ENCODE measurements at regions not wholly inside any gene's neighbourhood (a gene's known extent, or its start where the extent isn't known, plus 50 kb on each side); places are given as distances from the start of the nearest gene placed in this dataset.
A peak's percentile ranks its signal among the peaks of the same experiment; 100 is the strongest.
"Not testable (repeated sequence)": the region's sequence is repeated elsewhere in the genome, so short reads cannot be mapped to it uniquely, and the experiment has no call there.

DNA sequence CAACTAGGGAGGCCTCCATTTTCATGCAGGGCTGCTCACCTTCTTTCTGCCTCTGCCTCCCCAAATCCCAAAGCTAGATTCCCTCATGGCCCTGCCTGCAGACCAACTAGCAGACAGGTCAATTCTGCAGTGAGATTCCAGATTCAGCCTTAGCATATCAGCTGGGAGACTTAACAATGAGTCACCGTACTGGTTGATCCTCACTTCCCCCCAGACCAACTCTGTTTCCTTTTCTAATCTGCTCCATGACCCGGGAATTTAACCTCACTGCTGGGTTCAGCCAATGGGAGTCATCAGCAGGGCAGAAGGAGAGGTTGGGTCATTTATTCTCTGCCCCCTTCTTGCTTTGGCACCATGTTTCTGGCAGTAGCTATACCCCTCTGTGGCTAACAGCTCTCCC lies 140.6 kb upstream of the GRIK3 start:
- 0 to 67% (median 56%) methylated on average over 1 to 2 of the region's 2 CpGs; no CpG with 5 or more reads in 4 of the 10 experiments for WGBS, 10 experiments
- Histone ChIP-seq H3K27ac (no peak overlapping the region), H3K4me3 (no peak overlapping the region), H3K4me1 (replicated peaks in 1 of 2) (peaks cover 7 to 17% of the 10 kb centered on the region in 2 donors)
- ATAC-seq (replicated peaks in 6 of 8), result no peak
- in situ Hi-C loops (cut with MboI; ENCODE audit: low pct_unique_long_range_greater_than_20kb in 2 of 9, low sequenced_read_pairs in 9 of 9, unreplicated experiment in 9 of 9), result no loop called here

DNA sequence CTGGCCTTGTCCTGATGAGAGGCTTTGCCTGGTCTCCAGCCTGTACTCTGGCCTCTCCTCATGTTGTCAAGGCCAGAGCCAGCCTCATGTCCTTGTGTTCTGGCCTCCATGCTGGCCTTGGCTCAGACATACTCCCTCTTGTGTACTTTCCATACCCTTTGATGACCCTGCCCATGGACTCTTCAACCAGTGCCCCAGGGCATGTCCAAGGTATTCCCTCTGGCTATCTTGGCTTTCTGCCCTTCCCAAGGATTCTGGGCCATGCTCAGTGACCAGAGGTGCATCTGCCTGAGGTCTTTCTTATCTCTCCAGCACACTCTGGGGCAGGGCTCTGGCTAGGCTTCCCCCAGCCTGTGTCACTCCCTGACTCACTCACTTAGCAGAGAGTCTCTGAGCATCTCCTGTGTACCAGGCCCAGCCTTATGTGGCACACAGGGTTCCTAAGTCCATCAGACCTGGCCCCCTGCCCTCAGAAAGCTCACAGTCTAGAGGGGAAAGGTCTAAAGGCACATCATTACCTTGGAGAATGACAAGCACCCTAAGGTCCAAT lies 141.4 kb upstream of the GRIK3 start:
- Histone ChIP-seq H3K4me3 (no peak overlapping the region), H3K27ac (no peak overlapping the region), H3K4me1 (replicated peaks in 1 of 2) (peaks cover 7 to 17% of the 10 kb centered on the region in 2 donors)
- no peak for ATAC-seq (replicated peaks in 6 of 8)
- in situ Hi-C loops (cut with MboI; ENCODE audit: low pct_unique_long_range_greater_than_20kb in 2 of 9, low sequenced_read_pairs in 9 of 9, unreplicated experiment in 9 of 9), result no loop called here

DNA sequence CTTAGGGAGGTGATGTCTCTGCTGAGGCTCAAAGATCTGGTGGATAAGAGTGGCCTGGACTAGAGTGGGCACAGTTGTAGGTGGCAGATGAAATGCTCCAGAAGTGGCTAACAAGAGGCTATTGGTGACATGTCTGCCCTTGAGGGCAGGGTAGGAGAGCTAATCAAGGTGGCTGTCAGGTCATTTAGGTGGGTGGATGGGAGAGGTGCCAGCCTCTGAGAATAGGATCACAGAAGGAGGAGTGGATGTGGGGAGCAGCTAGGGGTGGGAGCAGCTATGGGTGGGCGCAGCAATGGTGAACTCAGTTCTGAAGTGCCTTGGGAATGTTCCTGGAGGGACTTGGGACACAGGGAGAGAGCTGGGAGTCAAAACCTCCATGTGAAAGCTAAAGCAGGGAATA lies 142.0 kb upstream of the GRIK3 start:
- ATAC-seq (replicated peaks in 6 of 8), result no peak
- peaks cover 7 to 14% of the 10 kb centered on the region in 2 donors for H3K4me1 ChIP-seq (replicated peaks in 1 of 2)
- WGBS, 10 experiments, result 60 to 100% (median 67%) methylated on average over 1 of the region's 1 CpG; no CpG with 5 or more reads in 7 of the 10 experiments
- in situ Hi-C loops (cut with MboI; ENCODE audit: low pct_unique_long_range_greater_than_20kb in 2 of 9, low sequenced_read_pairs in 9 of 9, unreplicated experiment in 9 of 9), result no loop called here
- H3K4me3 ChIP-seq, result no peak overlapping the region
- no peak overlapping the region for H3K27ac ChIP-seq

DNA sequence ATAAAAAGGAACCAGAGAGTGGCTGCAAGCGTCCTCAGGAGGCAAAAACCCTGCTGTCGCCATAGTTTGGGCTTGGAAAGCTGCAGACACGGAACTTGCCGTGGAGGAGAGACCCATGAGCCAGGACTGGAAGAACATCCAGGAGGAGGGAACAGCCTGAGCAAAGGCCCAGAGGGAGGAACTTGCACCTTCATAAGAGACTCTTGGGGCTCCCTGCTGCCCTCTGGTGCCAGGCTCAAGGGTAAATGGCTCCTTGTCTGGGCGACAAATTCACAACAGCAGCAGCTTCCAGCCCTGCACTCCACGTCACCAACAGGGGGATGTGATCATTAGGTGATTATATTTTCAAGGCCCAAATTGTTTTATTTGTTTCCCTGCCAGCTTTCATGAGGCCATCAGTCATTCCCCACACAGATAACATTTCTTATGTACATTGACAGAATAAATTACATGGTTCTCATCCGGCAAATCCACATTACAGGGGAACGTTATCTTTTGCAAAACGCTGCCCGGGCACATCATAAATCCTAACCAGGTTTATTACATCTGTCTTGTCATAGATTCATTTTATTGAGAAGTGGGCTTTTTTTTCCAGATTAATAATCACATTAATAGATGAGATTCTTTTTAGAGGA lies 143.0 kb upstream of the GRIK3 start:
- in situ Hi-C loops (cut with MboI; ENCODE audit: low pct_unique_long_range_greater_than_20kb in 2 of 9, low sequenced_read_pairs in 9 of 9, unreplicated experiment in 9 of 9), result no loop called here
- no peak overlapping the region for H3K27ac ChIP-seq
- H3K4me1 ChIP-seq (replicated peaks in 1 of 2), result peaks cover 0 to 6% of the 10 kb centered on the region in 2 donors
- peak; percentile 27 to 79 (median 61) for ATAC-seq (replicated peaks in 6 of 8)
- no peak overlapping the region for H3K4me3 ChIP-seq
- 14 to 89% (median 70%) methylated on average over 1 to 9 of the region's 10 CpGs; no CpG with 5 or more reads in 1 of the 10 experiments for WGBS, 10 experiments

DNA sequence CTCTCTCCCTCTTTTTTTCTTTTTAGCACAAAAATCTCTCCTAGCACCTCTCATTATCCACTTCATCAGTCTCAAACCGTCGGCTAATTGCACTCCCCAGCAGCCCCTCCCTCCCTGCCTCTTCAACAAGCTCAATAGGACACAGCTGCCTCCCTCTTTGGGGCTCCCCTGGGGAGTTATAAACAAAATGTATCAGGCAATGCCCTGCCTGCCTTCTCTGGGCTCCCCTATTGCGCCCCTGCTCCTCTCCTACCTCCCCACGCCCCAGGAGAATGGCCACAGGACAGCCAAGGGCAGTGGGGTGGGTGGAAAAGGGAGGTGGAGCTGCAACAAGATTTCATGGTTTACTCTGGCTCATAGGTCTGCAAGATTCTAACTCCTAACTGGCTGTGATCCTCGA lies 147.1 kb upstream of the GRIK3 start:
- ATAC-seq (replicated peaks in 6 of 8), result peak in 5 of 8 experiments; percentile 61 to 91 (median 84)
- H3K4me3 ChIP-seq, result no peak overlapping the region
- 0 to 60% (median 24%) methylated on average over 1 to 4 of the region's 5 CpGs; no CpG with 5 or more reads in 3 of the 10 experiments for WGBS, 10 experiments
- in situ Hi-C loops (cut with MboI; ENCODE audit: low pct_unique_long_range_greater_than_20kb in 2 of 9, low sequenced_read_pairs in 9 of 9, unreplicated experiment in 9 of 9), result no loop called here
- H3K27ac ChIP-seq, result peak overlapping the region in 1 of 2 donors; percentile 3
- H3K4me1 ChIP-seq (replicated peaks in 1 of 2), result peaks cover 0 to 6% of the 10 kb centered on the region in 2 donors

DNA sequence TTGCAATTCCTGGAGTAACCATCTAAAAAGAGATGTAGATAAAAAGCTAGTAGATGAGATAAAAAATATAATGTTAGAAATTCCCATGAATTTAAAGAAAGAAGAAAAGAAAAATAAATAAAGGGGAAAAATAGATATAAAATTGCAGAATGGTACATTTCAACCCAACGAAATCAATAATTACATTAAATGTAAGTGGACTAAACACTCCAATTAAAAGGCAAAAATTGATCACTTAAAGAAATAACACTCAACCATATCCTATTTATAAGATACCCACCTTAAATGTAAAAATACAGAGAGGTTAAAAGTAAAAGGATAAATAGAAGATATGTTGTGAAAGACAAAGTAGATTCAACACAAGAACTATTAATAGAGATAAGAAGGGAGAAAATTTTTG lies 150.5 kb upstream of the GRIK3 start:
- in situ Hi-C loops (cut with MboI; ENCODE audit: low pct_unique_long_range_greater_than_20kb in 2 of 9, low sequenced_read_pairs in 9 of 9, unreplicated experiment in 9 of 9), result no loop called here
- H3K4me1 ChIP-seq (replicated peaks in 1 of 2), result peaks cover 0 to 8% of the 10 kb centered on the region in 2 donors
- no peak for ATAC-seq (replicated peaks in 6 of 8)
- no peak overlapping the region for H3K27ac ChIP-seq
- H3K4me3 ChIP-seq, result no peak overlapping the region
- 0 to 65% (median 29%) methylated on average over 1 of the region's 1 CpG; no CpG with 5 or more reads in 1 of the 10 experiments for WGBS, 10 experiments

DNA sequence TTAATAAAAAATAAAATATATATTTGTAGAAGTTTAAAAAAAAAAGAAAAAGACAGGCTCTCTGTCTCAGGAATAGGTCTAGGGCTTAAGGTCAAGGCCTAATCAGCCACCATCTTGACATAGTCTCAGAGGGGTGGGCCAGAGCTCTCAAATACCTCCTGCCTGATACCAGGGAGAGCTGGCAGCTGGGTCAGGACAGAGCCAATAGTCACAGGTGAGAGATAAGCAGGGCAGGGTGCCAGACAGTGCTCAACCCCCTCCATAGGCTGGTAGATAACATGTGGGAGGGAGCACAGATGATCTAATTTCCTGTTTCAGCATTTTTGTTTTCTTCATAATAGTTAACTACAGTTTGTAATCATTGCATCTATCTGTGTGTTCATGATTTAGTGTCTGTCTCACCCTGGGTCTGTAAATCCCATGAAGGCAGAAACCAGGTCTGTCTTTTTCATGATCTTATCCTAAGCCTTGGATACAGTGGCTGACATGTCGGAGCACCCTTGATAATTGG lies 152.0 kb upstream of the GRIK3 start:
- no peak for ATAC-seq (replicated peaks in 6 of 8)
- WGBS, 10 experiments, result 0 to 100% (median 81%) methylated on average over 1 of the region's 1 CpG; no CpG with 5 or more reads in 2 of the 10 experiments

DNA sequence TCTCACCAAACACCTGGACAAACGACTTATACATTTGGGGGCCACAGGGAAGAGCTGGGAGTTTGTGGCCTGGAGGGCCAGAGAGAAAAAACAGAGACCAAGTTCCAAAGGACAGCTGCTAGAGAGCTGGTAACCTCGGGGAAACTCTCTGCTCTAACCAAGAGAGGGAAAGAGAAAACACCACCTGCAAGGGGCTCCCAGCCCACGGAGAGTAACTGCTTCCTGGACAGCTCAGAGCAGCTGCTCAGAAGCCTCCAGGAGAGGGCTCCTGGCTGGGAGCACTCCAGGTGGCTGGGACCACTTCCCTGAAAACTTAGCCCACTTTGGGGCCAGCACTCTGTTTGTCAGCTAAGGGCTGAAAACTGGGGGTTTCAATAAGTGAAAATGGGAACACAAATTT lies 154.8 kb upstream of the GRIK3 start:
- H3K4me3 ChIP-seq, result no peak overlapping the region
- in situ Hi-C loops (cut with MboI; ENCODE audit: low pct_unique_long_range_greater_than_20kb in 2 of 9, low sequenced_read_pairs in 9 of 9, unreplicated experiment in 9 of 9), result no loop called here
- peaks cover 0 to 8% of the 10 kb centered on the region in 2 donors for H3K4me1 ChIP-seq (replicated peaks in 1 of 2)
- WGBS, 10 experiments, result 0 to 63% (median 17%) methylated on average over 1 to 3 of the region's 3 CpGs; no CpG with 5 or more reads in 4 of the 10 experiments
- no peak overlapping the region for H3K27ac ChIP-seq
- ATAC-seq (replicated peaks in 6 of 8), result no peak

More for the DNA sequence above, 152.0 kb upstream of the GRIK3 start:
- no peak overlapping the region for H3K4me3 ChIP-seq
- H3K4me1 ChIP-seq (replicated peaks in 1 of 2), result peaks cover 0 to 8% of the 10 kb centered on the region in 2 donors
- in situ Hi-C loops (cut with MboI; ENCODE audit: low pct_unique_long_range_greater_than_20kb in 2 of 9, low sequenced_read_pairs in 9 of 9, unreplicated experiment in 9 of 9), result no loop called here
- H3K27ac ChIP-seq, result no peak overlapping the region

DNA sequence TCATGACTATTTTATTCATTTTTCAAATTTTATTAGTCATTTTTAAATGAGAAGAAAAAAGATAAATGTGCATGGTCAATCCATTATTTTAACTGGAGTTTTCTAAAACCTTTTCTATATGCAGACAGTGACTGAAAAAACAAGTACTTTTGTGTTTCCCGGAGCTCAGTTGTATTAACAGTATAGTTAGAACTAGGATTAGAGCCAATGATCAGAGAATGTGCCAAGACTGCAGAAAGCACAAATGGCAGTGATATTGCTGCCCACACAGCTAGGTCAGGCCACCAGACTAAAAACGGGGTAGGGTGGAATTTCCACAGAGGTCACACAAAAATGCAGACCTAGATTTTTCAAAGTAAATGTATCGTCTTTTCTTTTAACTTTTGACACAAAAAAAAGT lies 163.1 kb upstream of the GRIK3 start:
- 0 to 96% (median 74%) methylated on average over 1 to 3 of the region's 3 CpGs for WGBS, 10 experiments
- H3K4me3 ChIP-seq, result no peak overlapping the region
- H3K4me1 ChIP-seq (replicated peaks in 1 of 2), result no peaks in the 10 kb centered on the region
- no peak overlapping the region for H3K27ac ChIP-seq
- no peak for ATAC-seq (replicated peaks in 6 of 8)
- in situ Hi-C loops (cut with MboI; ENCODE audit: low pct_unique_long_range_greater_than_20kb in 2 of 9, low sequenced_read_pairs in 9 of 9, unreplicated experiment in 9 of 9), result no loop called here

DNA sequence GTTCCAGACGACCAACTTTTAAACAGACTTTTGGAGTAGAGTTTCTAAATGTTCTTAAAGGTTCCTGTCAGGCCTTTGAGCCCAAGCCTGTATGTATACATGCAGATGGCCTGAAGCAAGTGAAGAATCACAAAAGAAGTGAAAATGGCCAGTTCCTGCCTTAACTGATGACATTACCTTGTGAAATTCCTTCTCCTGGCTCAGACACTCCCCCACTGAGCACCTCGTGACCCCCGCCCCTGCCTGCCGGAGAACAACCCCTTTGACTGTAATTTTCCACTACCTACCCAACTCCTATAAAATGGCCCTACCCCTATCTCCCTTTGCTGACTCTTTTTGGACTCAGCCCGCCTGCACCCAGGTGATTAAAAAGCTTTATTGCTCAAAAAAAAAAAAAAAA lies 180.0 kb upstream of the GRIK3 start:
- H3K4me3 ChIP-seq; H3K27ac ChIP-seq; in situ Hi-C loops (cut with MboI; ENCODE audit: low pct_unique_long_range_greater_than_20kb in 2 of 9, low sequenced_read_pairs in 9 of 9, unreplicated experiment in 9 of 9); ATAC-seq (replicated peaks in 6 of 8); H3K4me1 ChIP-seq (replicated peaks in 1 of 2): not testable (repeated sequence)
- WGBS, 10 experiments, result 0 to 94% (median 58%) methylated on average over 1 to 5 of the region's 5 CpGs

DNA sequence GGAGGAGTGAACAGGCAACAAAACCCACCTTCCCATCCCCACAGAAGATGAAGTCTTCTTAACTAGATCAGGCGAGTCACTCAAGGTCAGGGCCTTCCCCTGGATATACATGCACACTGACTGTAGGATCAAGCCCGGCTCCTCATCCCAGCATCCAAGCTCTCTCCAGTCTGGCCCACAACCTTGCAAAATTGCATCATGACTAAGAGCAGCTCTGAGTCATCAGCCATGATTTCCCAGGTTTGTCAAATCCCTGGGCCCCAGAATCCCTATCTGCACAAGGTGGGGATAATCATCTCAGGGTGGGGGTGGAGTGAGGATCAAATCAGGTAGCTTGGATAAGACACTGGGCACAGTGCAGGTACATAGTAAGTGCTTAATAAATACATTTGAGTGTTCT lies 199.3 kb upstream of the GRIK3 start:
- Histone ChIP-seq H3K27ac (no peak overlapping the region), H3K4me3 (no peak overlapping the region), H3K4me1 (replicated peaks in 1 of 2) (peaks cover 22 to 25% of the 10 kb centered on the region in 2 donors)
- in situ Hi-C loops (cut with MboI; ENCODE audit: low pct_unique_long_range_greater_than_20kb in 2 of 9, low sequenced_read_pairs in 9 of 9, unreplicated experiment in 9 of 9), result no loop called here
- WGBS, 10 experiments, result 0 to 100% (median 100%) methylated on average over 1 to 2 of the region's 2 CpGs; no CpG with 5 or more reads in 4 of the 10 experiments
- ATAC-seq (replicated peaks in 6 of 8), result peak in 5 of 8 experiments; percentile 56 to 79 (median 68)

DNA sequence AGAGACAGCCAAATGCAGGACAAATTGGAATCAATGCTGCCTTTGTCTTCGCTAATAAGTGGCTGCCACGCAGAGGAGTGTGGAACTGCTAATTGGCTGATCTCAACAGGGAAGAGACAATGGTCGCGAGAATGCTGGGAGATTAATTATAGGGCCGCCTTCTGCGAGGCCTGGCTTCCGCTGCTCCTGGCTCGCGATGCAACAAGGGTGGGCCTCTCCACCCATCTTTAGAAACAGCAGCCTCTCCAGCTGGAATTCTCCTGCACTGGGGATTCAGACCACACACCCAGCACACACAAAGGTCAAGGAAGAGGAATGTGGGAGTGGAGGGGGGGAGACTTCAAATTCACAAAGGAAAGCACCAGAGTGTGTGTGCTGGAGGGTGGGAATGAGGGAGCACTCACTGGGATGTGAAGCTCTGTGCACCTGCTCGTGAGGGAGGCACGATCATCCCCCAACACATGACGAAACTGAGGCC lies 200.7 kb upstream of the GRIK3 start:
- Histone ChIP-seq H3K27ac (peak overlapping the region; percentile 32 to 34), H3K4me3 (no peak overlapping the region), H3K4me1 (replicated peaks in 1 of 2) (peaks cover 28% of the 10 kb centered on the region in 2 donors)
- WGBS, 10 experiments, result 2 to 23% (median 6%) methylated on average over 2 to 12 of the region's 12 CpGs; no CpG with 5 or more reads in 2 of the 10 experiments
- ATAC-seq (replicated peaks in 6 of 8), result peak in 5 of 8 experiments; percentile 59 to 80 (median 73)
- in situ Hi-C loops (cut with MboI; ENCODE audit: low pct_unique_long_range_greater_than_20kb in 2 of 9, low sequenced_read_pairs in 9 of 9, unreplicated experiment in 9 of 9), result no loop called here

DNA sequence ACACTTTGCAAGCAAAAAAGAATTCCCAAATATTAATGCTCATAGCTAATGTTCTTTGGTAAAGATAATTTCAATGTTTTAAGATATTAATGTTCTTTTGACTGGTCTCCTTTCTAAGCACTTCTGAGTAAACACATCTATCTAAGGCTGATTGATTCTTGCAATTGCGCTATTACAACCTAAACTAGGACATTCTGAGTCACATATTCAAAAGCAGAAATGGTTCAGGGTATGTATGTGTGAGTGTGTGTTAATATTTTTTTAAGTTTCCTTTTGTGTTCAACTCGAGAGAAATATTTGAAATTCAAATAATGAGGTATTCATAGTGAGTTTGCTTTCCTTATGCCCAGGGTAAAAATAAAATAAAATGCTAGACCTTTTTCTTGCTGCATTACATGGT lies 203.6 kb upstream of the GRIK3 start:
- no peak for ATAC-seq (replicated peaks in 6 of 8)
- in situ Hi-C loops (cut with MboI; ENCODE audit: low pct_unique_long_range_greater_than_20kb in 2 of 9, low sequenced_read_pairs in 9 of 9, unreplicated experiment in 9 of 9), result no loop called here
- Histone ChIP-seq H3K4me3 (no peak overlapping the region), H3K4me1 (replicated peaks in 1 of 2) (peaks cover 42 to 44% of the 10 kb centered on the region in 2 donors), H3K27ac (no peak overlapping the region)
- 0 to 62% (median 49%) methylated on average over 1 to 2 of the region's 2 CpGs for WGBS, 10 experiments

Measured in motor neuron (in vitro differentiated cells).